ACC112 (cell line): ENCODE measurements at regions not wholly inside any gene's neighbourhood (a gene's known extent, or its start where the extent isn't known, plus 50 kb on each side); places are given as distances from the start of the nearest gene placed in this dataset.

Source experiments
- H2AFZ ChIP-seq: fragments of 200-600 bp; sonication (generic); one replicate; pipeline ENCODE4 v1.6.0; 2017; ENCODE audit warnings: antibody characterized with exemption, low read length; ENCODE audit not compliant: unreplicated experiment
- H3K27ac ChIP-seq: fragments of 200-600 bp; sonication (generic); 2 replicates; pipeline ENCODE4 v1.5.1; 2014; ENCODE audit warnings: low read depth, mild to moderate bottlenecking, antibody characterized with exemption, low read length, moderate library complexity
- H3K27me3 ChIP-seq: fragments of 200-600 bp; sonication (generic); 2 replicates; pipeline ENCODE4 v1.6.1; 2014; ENCODE audit warnings: mild to moderate bottlenecking, antibody characterized with exemption, low read length, moderate library complexity, mixed read lengths; ENCODE audit not compliant: insufficient read depth
- H3K36me3 ChIP-seq: fragments of 200-600 bp; sonication (generic); 2 replicates; pipeline ENCODE4 v1.6.1; 2016; ENCODE audit warnings: mild to moderate bottlenecking, antibody characterized with exemption, low read length, moderate library complexity, mixed read lengths; ENCODE audit not compliant: insufficient read depth
- H3K4me1 ChIP-seq: fragments of 200-600 bp; sonication (generic); one replicate; pipeline ENCODE4 v1.6.1; 2016; ENCODE audit warnings: low read length, mixed read lengths; ENCODE audit not compliant: insufficient read depth, unreplicated experiment, control insufficient read depth
- H3K4me3 ChIP-seq: fragments of 200-600 bp; sonication (generic); 2 replicates; pipeline ENCODE4 v1.5.1; 2014; ENCODE audit warnings: mild to moderate bottlenecking, low read depth, low read length
- H3K79me2 ChIP-seq: fragments of 200-600 bp; sonication (generic); one replicate; pipeline ENCODE4 v1.6.0; 2016; ENCODE audit warnings: low read length; ENCODE audit not compliant: control insufficient read depth, unreplicated experiment, insufficient read depth

DNA sequence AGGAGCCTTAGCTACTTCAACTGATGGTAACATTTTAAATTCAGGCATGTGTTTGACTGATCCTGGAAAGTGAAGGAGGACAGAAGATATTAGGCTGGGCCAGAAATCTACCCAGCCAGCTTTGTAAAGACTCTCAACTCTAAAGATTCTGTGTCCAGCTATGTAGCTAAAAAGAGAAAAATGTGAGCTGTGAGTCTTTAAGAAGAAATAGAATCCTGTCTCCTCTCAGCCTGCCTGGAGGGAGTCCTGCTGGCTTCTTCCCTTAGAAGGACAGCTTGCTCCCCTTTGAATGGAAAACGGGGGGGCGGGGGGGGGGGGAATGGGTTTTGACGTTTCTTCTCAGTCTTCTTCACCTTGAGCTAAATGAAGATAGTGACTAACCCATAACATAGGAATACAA is 54.3 kb upstream of the INTU start:
- Histone ChIP-seq H3K4me1 (no peaks in the 10 kb centered on the region), H3K36me3 (no peaks in the 10 kb centered on the region), H3K27me3 (peaks cover 19% of the 10 kb centered on the region), H3K79me2 (no peaks in the 10 kb centered on the region), H3K4me3 (no peak overlapping the region), H2AFZ (no peak overlapping the region), H3K27ac (no peak overlapping the region)

DNA sequence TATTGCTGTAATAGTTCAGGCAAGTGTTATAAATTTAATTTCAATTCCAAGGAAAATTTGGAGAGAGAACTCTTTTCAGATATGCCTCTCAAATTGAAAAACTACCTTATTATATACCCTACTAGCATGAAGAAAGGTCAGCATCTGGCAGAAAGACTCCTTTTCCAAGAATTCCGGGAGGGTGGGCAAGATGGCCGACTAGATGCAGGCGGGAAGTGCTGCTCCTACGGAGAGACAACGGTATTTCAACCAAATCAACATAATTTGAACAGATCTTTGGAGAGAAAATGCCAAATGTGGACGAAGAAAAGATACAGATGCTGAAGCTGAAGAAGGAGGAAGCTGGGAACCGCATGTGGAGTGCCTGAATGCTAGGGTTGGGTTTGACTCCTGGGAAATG is 53.8 kb upstream of the INTU start:
- no peaks in the 10 kb centered on the region for H3K79me2 ChIP-seq
- no peaks in the 10 kb centered on the region for H3K4me1 ChIP-seq
- H3K27me3 ChIP-seq = peaks cover 19% of the 10 kb centered on the region
- no peaks in the 10 kb centered on the region for H3K36me3 ChIP-seq
- no peak overlapping the region for H3K4me3 ChIP-seq
- H3K27ac ChIP-seq = no peak overlapping the region
- H2AFZ ChIP-seq = no peak overlapping the region

DNA sequence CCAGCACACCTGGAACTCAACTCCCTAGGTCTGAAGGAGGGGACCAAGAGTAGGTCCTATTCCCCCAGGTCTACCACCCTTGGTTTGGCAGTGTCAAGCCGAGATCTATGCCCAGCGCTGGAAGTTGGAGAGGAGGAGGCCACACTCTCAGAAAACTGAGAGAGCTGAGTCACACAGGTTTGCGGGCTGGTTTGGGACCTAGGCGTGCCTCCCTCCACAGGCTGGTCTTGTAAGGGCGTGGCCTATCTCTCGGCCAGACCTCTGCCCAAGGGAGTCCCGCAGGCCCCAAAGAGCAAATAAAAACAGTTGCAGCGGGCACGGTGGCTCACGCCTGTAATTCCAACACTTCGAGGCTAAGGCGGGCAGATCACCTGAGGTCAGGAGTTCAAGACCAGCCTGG is 52.9 kb upstream of the INTU start:
- Histone ChIP-seq H3K27ac (no peak overlapping the region), H3K79me2 (no peaks in the 10 kb centered on the region), H3K4me1 (no peaks in the 10 kb centered on the region), H2AFZ (no peak overlapping the region), H3K4me3 (no peak overlapping the region), H3K36me3 (no peaks in the 10 kb centered on the region), H3K27me3 (peaks cover 17% of the 10 kb centered on the region)

DNA sequence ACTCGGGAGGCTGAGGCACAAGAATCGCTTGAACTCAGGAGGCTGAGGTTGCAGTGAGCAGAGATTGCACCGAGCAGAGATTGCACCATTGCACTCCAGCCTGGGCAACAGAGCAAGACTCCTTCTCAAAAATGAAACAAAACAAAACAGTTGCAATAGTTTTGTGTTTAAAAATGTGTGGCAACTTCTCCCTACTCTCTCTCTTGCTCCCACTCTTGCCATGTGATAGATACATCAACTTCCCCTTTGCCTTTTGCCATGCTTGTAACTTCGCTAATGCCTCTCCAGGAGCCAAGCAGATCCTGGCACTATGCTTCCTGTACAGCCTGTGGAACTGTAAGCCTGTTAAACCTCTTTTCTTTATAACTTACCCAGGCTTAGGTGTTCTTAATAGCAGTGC is 52.5 kb upstream of the INTU start:
- Histone ChIP-seq H3K79me2 (no peaks in the 10 kb centered on the region), H3K36me3 (no peaks in the 10 kb centered on the region), H3K4me1 (no peaks in the 10 kb centered on the region), H3K27ac (no peak overlapping the region), H2AFZ (no peak overlapping the region), H3K4me3 (no peak overlapping the region), H3K27me3 (peaks cover 14% of the 10 kb centered on the region)

DNA sequence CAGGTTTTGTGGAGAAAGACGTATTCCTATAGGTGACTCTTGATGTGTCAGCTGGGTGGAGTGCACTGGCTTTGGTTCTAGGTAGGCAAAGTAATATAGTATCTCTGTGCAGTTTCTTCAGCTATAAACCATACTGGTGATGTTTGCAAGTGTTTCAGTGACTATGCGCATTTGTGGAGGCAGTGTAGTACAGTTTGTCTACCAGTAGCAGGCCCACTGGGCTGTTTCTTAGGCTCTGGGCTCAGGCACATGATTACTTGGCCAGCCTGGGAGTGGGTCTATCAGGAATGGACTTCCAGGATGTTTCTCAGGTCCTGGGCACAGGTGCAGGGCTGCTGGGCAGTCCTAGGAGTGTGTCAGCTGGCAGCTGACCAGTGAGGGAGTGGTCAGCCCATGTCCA is 51.9 kb upstream of the INTU start:
- Histone ChIP-seq H3K79me2 (no peaks in the 10 kb centered on the region), H3K4me3 (no peak overlapping the region), H2AFZ (no peak overlapping the region), H3K27ac (no peak overlapping the region), H3K27me3 (peaks cover 14% of the 10 kb centered on the region), H3K36me3 (no peaks in the 10 kb centered on the region), H3K4me1 (no peaks in the 10 kb centered on the region)
